ENCODE measurements at regions not wholly inside any gene's neighbourhood (a gene's known extent, or its start where the extent isn't known, plus 50 kb on each side); places are given as distances from the start of the nearest gene placed in this dataset.
"Not testable (repeated sequence)": the region's sequence is repeated elsewhere in the genome, so short reads cannot be mapped to it uniquely, and the experiment has no call there.

GRCh38 chr1:185538309-185538898, 195.8 kb upstream of the HMCN1 start:
- not testable (repeated sequence) for DNase-seq

GRCh38 chr1:185537596-185537995, 196.6 kb upstream of the HMCN1 start:
- DNase-seq = no peak

GRCh38 chr1:185536165-185536920, 197.8 kb upstream of the HMCN1 start:
- no peak for DNase-seq

- DNase-seq = no peak
Observed at GRCh38 chr1:185535621-185536020, 198.6 kb upstream of the HMCN1 start.

GRCh38 chr1:185534801-185535200, 199.4 kb upstream of the HMCN1 start:
- DNase-seq = no peak

GRCh38 chr1:185533596-185533995, 200.6 kb upstream of the HMCN1 start:
- no peak for DNase-seq

- no peak for DNase-seq
Observed at GRCh38 chr1:185532856-185533255, 201.3 kb upstream of the HMCN1 start.

- no peak for DNase-seq
Observed at GRCh38 chr1:185531838-185532237, 202.4 kb upstream of the HMCN1 start.

- DNase-seq = no peak
Observed at GRCh38 chr1:185530215-185530614, 204.0 kb upstream of the HMCN1 start.

- DNase-seq = no peak
Observed at GRCh38 chr1:185529673-185530072, 204.5 kb upstream of the HMCN1 start.

- DNase-seq = no peak
Observed at GRCh38 chr1:185528084-185528676, 206.0 kb upstream of the HMCN1 start.

GRCh38 chr1:185526344-185527307, 207.6 kb upstream of the HMCN1 start:
- DNase-seq = no peak

GRCh38 chr1:185520188-185520920, 203.3 kb upstream of the IVNS1ABP start:
- DNase-seq = peak in 1 of 2 donors; percentile 4

GRCh38 chr1:185517808-185518419, 200.9 kb upstream of the IVNS1ABP start:
- no peak for DNase-seq

- not testable (repeated sequence) for DNase-seq
Observed at GRCh38 chr1:185517301-185517700, 200.3 kb upstream of the IVNS1ABP start.

GRCh38 chr1:185515696-185516095, 198.7 kb upstream of the IVNS1ABP start:
- no peak for DNase-seq

- DNase-seq = no peak
Observed at GRCh38 chr1:185514311-185514710, 197.3 kb upstream of the IVNS1ABP start.

GRCh38 chr1:185512442-185512841, 195.4 kb upstream of the IVNS1ABP start:
- no peak for DNase-seq

GRCh38 chr1:185501099-185501498, 184.1 kb upstream of the IVNS1ABP start:
- DNase-seq = no peak

GRCh38 chr1:185500001-185500626, 183.1 kb upstream of the IVNS1ABP start:
- no peak for DNase-seq

GRCh38 chr1:185498207-185498606, 181.2 kb upstream of the IVNS1ABP start:
- DNase-seq = no peak
